Lung (tissue), 9 donors: ENCODE measurements at regions not wholly inside any gene's neighbourhood (a gene's known extent, or its start where the extent isn't known, plus 50 kb on each side); places are given as distances from the start of the nearest gene placed in this dataset.
"Not testable (repeated sequence)": the region's sequence is repeated elsewhere in the genome, so short reads cannot be mapped to it uniquely, and the experiment has no call there.

Experiments used
- ATAC-seq: fragments of 200-7000 bp; cut with Tn5 transposase; one replicate; pipeline ENCODE4 v1.9.1; 2020; ENCODE audit warnings: moderate number of reproducible peaks; ENCODE audit not compliant: insufficient read depth, low FRiP score
- DNase-seq, 3 donors: peaks; one replicate each; pipeline ENCODE4 v3.0.0-alpha.2; 2013 to 2017
- H3K27ac ChIP-seq, 2 donors: one replicate each; pipeline ENCODE4 v1.5.1; 2013; ENCODE audit warnings: mild to moderate bottlenecking in 2 of 2, moderate library complexity in 2 of 2, control low read depth in 1 of 2, inconsistent platforms in 1 of 2, low read depth in 1 of 2, low read length in 1 of 2
- H3K27me3 ChIP-seq, 3 donors: one replicate each; pipeline ENCODE4 v1.5.1; 2013; ENCODE audit warnings: low read length in 2 of 3; ENCODE audit not compliant: control insufficient read depth in 3 of 3, insufficient read depth in 3 of 3
- H3K36me3 ChIP-seq, 4 donors: one replicate each; pipeline ENCODE4 v1.5.1; 2013; ENCODE audit warnings: low read length in 4 of 4, mild to moderate bottlenecking in 1 of 4, moderate library complexity in 1 of 4; ENCODE audit not compliant: control insufficient read depth in 4 of 4, insufficient read depth in 4 of 4
- H3K4me1 ChIP-seq, 5 donors: one replicate each; pipeline ENCODE4 v1.5.1; 2013; ENCODE audit warnings: low read length in 5 of 5, mild to moderate bottlenecking in 2 of 5, moderate library complexity in 1 of 5; ENCODE audit not compliant: control insufficient read depth in 5 of 5, insufficient read depth in 5 of 5
- H3K4me3 ChIP-seq: one replicate; pipeline ENCODE4 v1.5.1; 2013; ENCODE audit warnings: mild to moderate bottlenecking, control low read depth, moderate library complexity
- H3K9ac ChIP-seq, 2 donors: one replicate each; pipeline ENCODE4 v1.5.1; 2013; ENCODE audit warnings: low read length in 2 of 2, control low read depth in 1 of 2; ENCODE audit not compliant: insufficient read depth in 1 of 2
- H3K9me3 ChIP-seq, 4 donors: one replicate each; pipeline ENCODE4 v1.5.1; 2013; ENCODE audit warnings: low read length in 3 of 4, mild to moderate bottlenecking in 1 of 4, moderate library complexity in 1 of 4; ENCODE audit not compliant: control insufficient read depth in 4 of 4, insufficient read depth in 3 of 4
- WGBS, 2 donors: extraction: QIAGEN DNeasy Blood & Tissue Kit; methylation state at CpG; one replicate each; pipeline ENCODE4 v1.1.7; 2013; 5-methylcytosine and 5-hydroxymethylcytosine counted together
- donor health status: Bipolar disorder and iron deficiency.
- donor health status: healthy.
- donor health status: DM: yes; HTN: yes; CAD: no.

GRCh38 chr7:76912011-76912814, 119.9 kb downstream of the SPDYE17 start:
- peak in 1 of 3 donors; percentile 15 for DNase-seq
- H3K27ac ChIP-seq, H3K36me3 ChIP-seq, H3K4me1 ChIP-seq, ATAC-seq, H3K27me3 ChIP-seq, H3K4me3 ChIP-seq, H3K9me3 ChIP-seq, H3K9ac ChIP-seq: not testable (repeated sequence)
- 35 to 42% methylated on average over 4 of the region's 4 CpGs for WGBS, 2 donors

- not testable (repeated sequence) for H3K9me3 ChIP-seq, H3K27me3 ChIP-seq, DNase-seq, H3K36me3 ChIP-seq, H3K27ac ChIP-seq, H3K4me1 ChIP-seq, H3K4me3 ChIP-seq, ATAC-seq, H3K9ac ChIP-seq
- no CpG with 5 or more reads among the region's 1 CpG for WGBS, 2 donors
These were observed 127.5 kb downstream of the SPDYE17 start for GRCh38 chr7:76904688-76905087.

GRCh38 chr7:76901944-76902710, 130.0 kb downstream of the SPDYE17 start:
- not testable (repeated sequence) for ATAC-seq, H3K27me3 ChIP-seq, H3K27ac ChIP-seq, H3K4me1 ChIP-seq, H3K36me3 ChIP-seq, H3K9ac ChIP-seq, H3K4me3 ChIP-seq, H3K9me3 ChIP-seq, DNase-seq
- WGBS, 2 donors = 88 to 91% methylated on average over 5 to 6 of the region's 6 CpGs

- H3K9me3 ChIP-seq, H3K4me3 ChIP-seq, ATAC-seq, H3K27ac ChIP-seq, H3K36me3 ChIP-seq, H3K4me1 ChIP-seq, DNase-seq, H3K27me3 ChIP-seq, H3K9ac ChIP-seq: not testable (repeated sequence)
- 95 to 99% methylated on average over 5 of the region's 5 CpGs for WGBS, 2 donors
These were observed 133.4 kb downstream of the SPDYE17 start for GRCh38 chr7:76898807-76899206.

GRCh38 chr7:76897007-76897406, 135.2 kb downstream of the SPDYE17 start:
- not testable (repeated sequence) for H3K9me3 ChIP-seq, H3K4me3 ChIP-seq, H3K36me3 ChIP-seq, H3K4me1 ChIP-seq, ATAC-seq, H3K27me3 ChIP-seq, H3K9ac ChIP-seq, H3K27ac ChIP-seq
- 69 to 77% methylated on average over 2 of the region's 2 CpGs for WGBS, 2 donors
- DNase-seq = peak in 1 of 3 donors; percentile 4

- WGBS, 2 donors = 79 to 80% methylated on average over 4 of the region's 4 CpGs
- H3K27me3 ChIP-seq, H3K4me3 ChIP-seq, DNase-seq, H3K4me1 ChIP-seq, H3K9me3 ChIP-seq, H3K9ac ChIP-seq, H3K27ac ChIP-seq, ATAC-seq, H3K36me3 ChIP-seq: not testable (repeated sequence)
These were observed 136.5 kb downstream of the SPDYE17 start for GRCh38 chr7:76895696-76896095.

- H3K27me3 ChIP-seq, H3K4me3 ChIP-seq, H3K36me3 ChIP-seq, H3K4me1 ChIP-seq, H3K27ac ChIP-seq, H3K9ac ChIP-seq, ATAC-seq, DNase-seq, H3K9me3 ChIP-seq: not testable (repeated sequence)
- WGBS, 2 donors = 40 to 84% methylated on average over 1 of the region's 1 CpG
These were observed 140.4 kb downstream of the SPDYE17 start for GRCh38 chr7:76891771-76892170.

GRCh38 chr7:76879733-76880288, 152.3 kb downstream of the SPDYE17 start:
- WGBS, 2 donors = 66 to 73% methylated on average over 6 of the region's 7 CpGs

More at GRCh38 chr7:76879733-76880288, 152.3 kb downstream of the SPDYE17 start:
- not testable (repeated sequence) for H3K9me3 ChIP-seq, H3K9ac ChIP-seq, DNase-seq, H3K27ac ChIP-seq, H3K4me1 ChIP-seq, ATAC-seq, H3K27me3 ChIP-seq, H3K4me3 ChIP-seq, H3K36me3 ChIP-seq
